NCI-H446 (cell line): ENCODE measurements at regions not wholly inside any gene's neighbourhood (a gene's known extent, or its start where the extent isn't known, plus 50 kb on each side); places are given as distances from the start of the nearest gene placed in this dataset.

Source experiments
- DNase-seq, 2 experiments: peaks; one replicate each; lab custom pipeline; 2025; lab: John Stamatoyannopoulos, UW

- no peak for DNase-seq
These were observed 234.4 kb upstream of the TBL1XR1 start for GRCh38 chr3:177431525-177432176.

GRCh38 chr3:177435301-177435700 lies 238.0 kb upstream of the TBL1XR1 start:
- DNase-seq: no peak

- peak; percentile 20 to 64 for DNase-seq
These were observed 240.4 kb upstream of the TBL1XR1 start for GRCh38 chr3:177437513-177438337.

- DNase-seq: peak in 1 of 2 experiments; percentile 22
These were observed 241.4 kb upstream of the TBL1XR1 start for GRCh38 chr3:177438596-177439220.

GRCh38 chr3:177439694-177440269 lies 242.5 kb upstream of the TBL1XR1 start:
- no peak for DNase-seq

- peak in 1 of 2 experiments; percentile 81 for DNase-seq
These were observed 243.3 kb upstream of the TBL1XR1 start for GRCh38 chr3:177440456-177441104.

- DNase-seq: no peak
These were observed 244.1 kb upstream of the TBL1XR1 start for GRCh38 chr3:177441276-177441812.

GRCh38 chr3:177441813-177442646 lies 244.7 kb upstream of the TBL1XR1 start:
- DNase-seq: peak in 1 of 2 experiments; percentile 30

GRCh38 chr3:177443469-177443868 lies 246.2 kb upstream of the TBL1XR1 start:
- peak in 1 of 2 experiments; percentile 24 for DNase-seq

- no peak for DNase-seq
These were observed 247.4 kb upstream of the TBL1XR1 start for GRCh38 chr3:177444696-177445095.

GRCh38 chr3:177445549-177445948 lies 248.3 kb upstream of the TBL1XR1 start:
- no peak for DNase-seq

- no peak for DNase-seq
These were observed 248.9 kb upstream of the TBL1XR1 start for GRCh38 chr3:177446165-177446601.

- no peak for DNase-seq
These were observed 250.7 kb upstream of the TBL1XR1 start for GRCh38 chr3:177447938-177448337.

GRCh38 chr3:177448987-177449359 lies 251.7 kb upstream of the TBL1XR1 start:
- DNase-seq: no peak

- DNase-seq: no peak
These were observed 252.2 kb upstream of the TBL1XR1 start for GRCh38 chr3:177449360-177450006.

GRCh38 chr3:177451301-177451750 lies 254.0 kb upstream of the TBL1XR1 start:
- no peak for DNase-seq

GRCh38 chr3:177451864-177452830 lies 254.9 kb upstream of the TBL1XR1 start:
- DNase-seq: peak; percentile 32 to 36

GRCh38 chr3:177452831-177453450 lies 255.7 kb upstream of the TBL1XR1 start:
- no peak for DNase-seq
